Neural progenitor cell (in vitro differentiated cells): ENCODE measurements at regions not wholly inside any gene's neighbourhood (a gene's known extent, or its start where the extent isn't known, plus 50 kb on each side); places are given as distances from the start of the nearest gene placed in this dataset.
A peak's percentile ranks its signal among the peaks of the same experiment; 100 is the strongest.

ENCODE experiments used
- DNase-seq: peaks from one replicate; pipeline ENCODE4 v3.0.0-alpha.2; 2016; ENCODE audit warnings: low spot score
- H2AFZ ChIP-seq: fragments of 200-600 bp; sonication (generic); replicated peaks from 2 replicates; pipeline ENCODE4 v1.6.1; 2016; ENCODE audit warnings: antibody characterized with exemption
- H3F3A ChIP-seq: fragments of 200-600 bp; sonication (generic); 2 replicates; pipeline ENCODE4 v1.6.1; 2016; ENCODE audit warnings: antibody characterized with exemption, low read depth
- H3K27ac ChIP-seq: fragments of 200-600 bp; sonication (generic); 2 replicates; pipeline ENCODE4 v1.5.1; 2016; ENCODE audit warnings: mild to moderate bottlenecking
- H3K27me3 ChIP-seq: fragments of 200-600 bp; sonication (generic); 2 replicates; pipeline ENCODE4 v1.6.1; 2016; ENCODE audit warnings: mild to moderate bottlenecking, moderate library complexity
- H3K36me3 ChIP-seq: fragments of 200-600 bp; sonication (generic); 2 replicates; pipeline ENCODE4 v1.5.1; 2016
- H3K4me1 ChIP-seq: fragments of 200-600 bp; sonication (generic); 2 replicates; pipeline ENCODE4 v1.6.1; 2016; ENCODE audit warnings: mixed run types
- H3K4me2 ChIP-seq: fragments of 200-600 bp; sonication (generic); 2 replicates; pipeline ENCODE4 v1.6.1; 2016
- H3K4me3 ChIP-seq: fragments of 200-600 bp; sonication (generic); 2 replicates; pipeline ENCODE4 v1.5.1; 2016
- H3K79me2 ChIP-seq: fragments of 200-600 bp; sonication (generic); 2 replicates; pipeline ENCODE4 v1.6.1; 2016; ENCODE audit warnings: low read depth
- H3K9ac ChIP-seq: fragments of 200-600 bp; sonication (generic); 2 replicates; pipeline ENCODE4 v1.6.1; 2016
- H3K9me3 ChIP-seq: fragments of 200-600 bp; sonication (generic); 2 replicates; pipeline ENCODE4 v1.5.1; 2016; ENCODE audit warnings: low read depth
- H4K20me1 ChIP-seq: fragments of 200-600 bp; sonication (generic); 2 replicates; pipeline ENCODE4 v1.6.1; 2016; ENCODE audit warnings: low read depth
- H3K27ac Mint-ChIP-seq: 3 replicates; pipeline ENCODE4 v1.8.0; 2021; ENCODE audit warnings: mixed read lengths
- H3K27me3 Mint-ChIP-seq: 2 replicates; pipeline ENCODE4 v1.8.0; 2022; ENCODE audit warnings: low read depth, mild to moderate bottlenecking, inconsistent platforms, moderate library complexity, mixed read lengths; ENCODE audit not compliant: insufficient read depth
- H3K36me3 Mint-ChIP-seq: 3 replicates; pipeline ENCODE4 v1.8.0; 2021; ENCODE audit warnings: mixed read lengths
- H3K4me1 Mint-ChIP-seq: 3 replicates; pipeline ENCODE4 v1.8.0; 2021; ENCODE audit warnings: mixed read lengths
- H3K4me3 Mint-ChIP-seq: 3 replicates; pipeline ENCODE4 v1.8.0; 2021; ENCODE audit warnings: mild to moderate bottlenecking, moderate library complexity, mixed read lengths
- H3K9me3 Mint-ChIP-seq: 3 replicates; pipeline ENCODE4 v1.8.0; 2020; ENCODE audit warnings: mixed read lengths
- CTCF ChIP-seq: fragments of 200-600 bp; sonication (generic); IDR thresholded peaks from 2 replicates; pipeline ENCODE4 v1.5.1; 2017; ENCODE audit warnings: antibody characterized with exemption, mild to moderate bottlenecking
- EZH2 ChIP-seq: fragments of 200-600 bp; sonication (generic); IDR thresholded peaks from 2 replicates; pipeline ENCODE4 v1.6.1; 2017; ENCODE audit warnings: antibody characterized with exemption, mild to moderate bottlenecking, moderate library complexity
- EZH2phosphoT487 ChIP-seq: fragments of 200-600 bp; sonication (generic); IDR thresholded peaks from 2 replicates; pipeline ENCODE4 v1.6.1; 2017; ENCODE audit warnings: antibody characterized with exemption

DNA sequence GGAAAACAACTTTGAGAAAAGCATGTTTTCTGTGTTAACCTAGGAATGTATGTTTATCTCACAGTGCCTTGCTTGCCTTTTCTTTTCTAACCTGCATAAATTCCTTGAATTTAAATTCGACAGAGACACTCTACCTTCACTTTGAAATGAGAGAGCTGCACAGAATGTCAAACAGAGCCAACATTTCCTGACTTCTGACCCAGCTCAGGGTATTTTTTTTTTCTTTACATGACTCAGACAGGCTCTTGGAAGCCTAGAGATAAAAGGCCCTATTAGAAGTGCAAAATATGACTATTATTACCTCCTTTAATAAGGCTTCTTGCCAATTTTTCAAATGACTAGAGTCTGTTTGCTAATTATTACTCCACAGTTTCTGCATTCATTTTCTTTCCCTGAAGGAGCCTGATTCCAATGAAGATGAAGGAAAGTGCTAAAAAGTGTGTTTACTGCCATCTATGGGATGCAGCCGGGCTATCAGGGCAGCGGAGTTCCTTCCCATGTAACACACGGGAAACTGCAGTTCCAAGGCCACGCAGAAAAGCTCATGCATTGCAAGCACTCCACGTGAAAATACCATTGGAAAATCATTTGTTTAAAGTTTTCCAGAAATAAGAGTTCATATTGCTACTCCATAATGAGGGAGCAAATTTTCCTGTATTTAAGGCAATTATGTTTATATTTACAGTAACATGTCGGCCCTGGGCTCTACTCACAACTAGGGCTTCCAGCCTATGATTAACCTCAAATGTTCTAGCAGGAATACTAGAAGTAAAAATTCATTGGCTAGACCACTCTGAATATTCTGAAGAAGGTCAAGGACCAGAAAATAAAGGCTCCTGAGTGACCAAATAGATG lies 485.6 kb downstream of the ZSWIM6 start:
- Histone ChIP-seq H2AFZ (no peak overlapping the region), H4K20me1 (no peaks in the 10 kb centered on the region), H3K4me3 (no peak overlapping the region), H3K9me3 (no peaks in the 10 kb centered on the region), H3F3A (peaks cover 6% of the 10 kb centered on the region), H3K36me3 (no peaks in the 10 kb centered on the region), H3K4me2 (no peak overlapping the region), H3K9ac (no peak overlapping the region), H3K27ac (no peak overlapping the region), H3K79me2 (no peaks in the 10 kb centered on the region), H3K4me1 (peaks cover 23% of the 10 kb centered on the region), H3K27me3 (no peaks in the 10 kb centered on the region)
- H3K27me3 Mint-ChIP-seq = no peaks in the 10 kb centered on the region
- TF ChIP-seq EZH2 (no peak), CTCF (peak; percentile 70)
- peak overlapping the region; percentile 18 for H3K27ac Mint-ChIP-seq
- peaks cover 28% of the 10 kb centered on the region for H3K4me1 Mint-ChIP-seq
- no peaks in the 10 kb centered on the region for H3K36me3 Mint-ChIP-seq
- peak; percentile 63 for DNase-seq
- H3K4me3 Mint-ChIP-seq = no peak overlapping the region
- H3K9me3 Mint-ChIP-seq = no peaks in the 10 kb centered on the region

- H3K9ac ChIP-seq = no peak overlapping the region
Measured at GRCh38 chr5:61820836-61821235, 485.2 kb upstream of the KIF2A start.

DNA sequence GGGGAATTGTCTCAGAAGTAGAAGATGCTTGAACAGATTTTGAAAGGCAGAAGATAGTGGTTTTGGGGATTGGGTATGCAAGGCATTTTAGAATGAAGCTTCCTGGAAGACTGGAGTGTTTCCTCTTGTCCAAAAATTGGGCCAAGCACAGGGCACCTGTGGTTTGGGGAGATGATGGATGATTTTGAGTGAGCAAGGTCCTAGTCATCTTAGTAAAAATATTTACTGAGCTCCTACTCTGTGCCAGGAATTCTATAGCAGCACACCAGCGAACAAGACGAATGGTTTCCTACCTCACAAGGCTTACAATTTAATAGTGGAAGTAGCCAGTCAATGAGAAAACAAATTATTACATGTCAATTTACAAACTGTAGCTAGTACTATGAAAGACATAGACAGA lies 484.4 kb upstream of the KIF2A start:
- Histone ChIP-seq H3K36me3 (no peaks in the 10 kb centered on the region), H3K4me3 (no peak overlapping the region), H3K9me3 (no peaks in the 10 kb centered on the region), H4K20me1 (no peaks in the 10 kb centered on the region), H3F3A (peaks cover 6% of the 10 kb centered on the region), H3K79me2 (no peaks in the 10 kb centered on the region), H3K4me2 (peak overlapping the region; percentile 49), H3K9ac (no peak overlapping the region), H3K27ac (no peak overlapping the region), H3K27me3 (no peaks in the 10 kb centered on the region), H2AFZ (no peak overlapping the region), H3K4me1 (peaks cover 27% of the 10 kb centered on the region)
- H3K36me3 Mint-ChIP-seq = no peaks in the 10 kb centered on the region
- no peaks in the 10 kb centered on the region for H3K27me3 Mint-ChIP-seq
- TF ChIP-seq EZH2phosphoT487 (no peak), CTCF (no peak), EZH2 (no peak)
- H3K4me1 Mint-ChIP-seq = peaks cover 30% of the 10 kb centered on the region
- H3K27ac Mint-ChIP-seq = no peak overlapping the region
- peak overlapping the region; percentile 27 for H3K4me3 Mint-ChIP-seq
- no peak for DNase-seq
- no peaks in the 10 kb centered on the region for H3K9me3 Mint-ChIP-seq

More at GRCh38 chr5:61820836-61821235, 485.2 kb upstream of the KIF2A start:
- Histone ChIP-seq H3K4me3 (no peak overlapping the region), H3F3A (peaks cover 6% of the 10 kb centered on the region), H3K79me2 (no peaks in the 10 kb centered on the region), H3K36me3 (no peaks in the 10 kb centered on the region), H2AFZ (no peak overlapping the region), H3K27me3 (no peaks in the 10 kb centered on the region), H3K9me3 (no peaks in the 10 kb centered on the region), H4K20me1 (no peaks in the 10 kb centered on the region), H3K4me1 (peaks cover 31% of the 10 kb centered on the region), H3K4me2 (peak overlapping the region; percentile 49), H3K27ac (peak overlapping the region; percentile 59)
- Mint-ChIP-seq H3K4me1 (peaks cover 35% of the 10 kb centered on the region), H3K27ac (no peak overlapping the region), H3K36me3 (no peaks in the 10 kb centered on the region), H3K27me3 (no peaks in the 10 kb centered on the region), H3K4me3 (no peak overlapping the region), H3K9me3 (no peaks in the 10 kb centered on the region)
- peak; percentile 67 for DNase-seq
- no peak for TF ChIP-seq EZH2phosphoT487
- no peak for TF ChIP-seq EZH2
- TF ChIP-seq CTCF = no peak
